WTC11 (cell line): ENCODE measurements at regions not wholly inside any gene's neighbourhood (a gene's known extent, or its start where the extent isn't known, plus 50 kb on each side); places are given as distances from the start of the nearest gene placed in this dataset.

Experiments used
- ATAC-seq: fragments of 200-7000 bp; cut with Tn5 transposase; 2 replicates; pipeline ENCODE4 v1.10.0; 2021; ENCODE audit warnings: mild to moderate bottlenecking, moderate library complexity
- CTCF ChIA-PET: fragments of 300-600 bp; sonication (Branson Sonifier 250); formaldehyde crosslinking; loops from one replicate; lab custom pipeline; 2021; ENCODE audit warnings: antibody characterized with exemption; lab: Charles Lee
- POLR2A ChIA-PET: fragments of 350-600 bp; sonication (Branson Sonifier 250); formaldehyde crosslinking; loops from one replicate; lab custom pipeline; 2021; ENCODE audit warnings: antibody characterized with exemption; lab: Charles Lee
- DNase-seq: peaks from one replicate; pipeline ENCODE4 v3.0.0; 2021; ENCODE audit warnings: low spot score
- H3K27ac Mint-ChIP-seq: 2 replicates; pipeline ENCODE4 v1.8.0; 2021; ENCODE audit warnings: mixed read lengths
- H3K27me3 Mint-ChIP-seq: 2 replicates; pipeline ENCODE4 v1.8.0; 2021; ENCODE audit warnings: low read depth, mild to moderate bottlenecking, moderate library complexity, mixed read lengths
- H3K36me3 Mint-ChIP-seq: 2 replicates; pipeline ENCODE4 v1.8.0; 2021; ENCODE audit warnings: mixed read lengths
- H3K4me1 Mint-ChIP-seq: 2 replicates; pipeline ENCODE4 v1.8.0; 2022; ENCODE audit warnings: mixed read lengths
- H3K4me3 Mint-ChIP-seq: 2 replicates; pipeline ENCODE4 v1.8.0; 2021; ENCODE audit warnings: mild to moderate bottlenecking, moderate library complexity, mixed read lengths
- H3K9me3 Mint-ChIP-seq: 2 replicates; pipeline ENCODE4 v1.8.0; 2021; ENCODE audit warnings: mixed read lengths
- CREM ChIP-seq: sonication (generic); formaldehyde crosslinking; IDR thresholded peaks from 2 replicates; pipeline ENCODE4 v1.8.1; 2022; ENCODE audit warnings: mild to moderate bottlenecking, missing genetic modification reagents, moderate library complexity
- ELF4 ChIP-seq: sonication (generic); formaldehyde crosslinking; IDR thresholded peaks from 2 replicates; pipeline ENCODE4 v1.8.1; 2022; ENCODE audit warnings: low read depth, mild to moderate bottlenecking, moderate library complexity, missing genetic modification reagents
- GTF2I ChIP-seq: fragments of 250-450 bp; sonication (Bioruptor Pico); conservative IDR thresholded peaks from 2 replicates; pipeline ENCODE4 v1.4.0; 2021; ENCODE audit warnings: mild to moderate bottlenecking
- MYBL2 ChIP-seq: sonication (generic); formaldehyde crosslinking; IDR thresholded peaks from 2 replicates; pipeline ENCODE4 v1.8.1; 2023; ENCODE audit warnings: mild to moderate bottlenecking, moderate library complexity, missing genetic modification reagents
- NR2C2 ChIP-seq: sonication (generic); formaldehyde crosslinking; IDR thresholded peaks from 2 replicates; pipeline ENCODE4 v1.8.0; 2022; ENCODE audit warnings: mild to moderate bottlenecking, missing genetic modification reagents
- OVOL2 ChIP-seq: fragments of 250-450 bp; sonication (Bioruptor Pico); IDR thresholded peaks from 2 replicates; pipeline ENCODE4 v1.9.0; 2021; ENCODE audit warnings: mild to moderate bottlenecking, borderline replicate concordance
- TP53 ChIP-seq: sonication (generic); formaldehyde crosslinking; IDR thresholded peaks from 2 replicates; pipeline ENCODE4 v1.8.1; 2023; ENCODE audit warnings: mild to moderate bottlenecking, missing genetic modification reagents
- ZNF121 ChIP-seq: sonication (generic); formaldehyde crosslinking; IDR thresholded peaks from 2 replicates; pipeline ENCODE4 v1.8.0; 2023; ENCODE audit warnings: missing genetic modification reagents
- ZNF219 ChIP-seq: sonication (generic); formaldehyde crosslinking; IDR thresholded peaks from 2 replicates; pipeline ENCODE4 v1.8.0; 2023; ENCODE audit warnings: missing genetic modification reagents, mild to moderate bottlenecking, borderline replicate concordance
- TF ChIP-seq, protein P1 (sequence below): sonication (generic); formaldehyde crosslinking; IDR thresholded peaks from 2 replicates; pipeline ENCODE4 v1.8.1; 2023; ENCODE audit warnings: mild to moderate bottlenecking, missing genetic modification reagents, borderline replicate concordance
- TF ChIP-seq, protein P2 (sequence below): sonication (generic); formaldehyde crosslinking; IDR thresholded peaks from 2 replicates; pipeline ENCODE4 v1.8.1; 2022; ENCODE audit warnings: missing genetic modification reagents, borderline replicate concordance
- TF ChIP-seq, protein P3 (sequence below): fragments of 250-450 bp; sonication (Bioruptor Pico); IDR thresholded peaks from 2 replicates; pipeline ENCODE4 v2.1.2; 2022; ENCODE audit warnings: mild to moderate bottlenecking, moderate library complexity
- TF ChIP-seq, protein P4 (sequence below): fragments of 200-600 bp; IDR thresholded peaks from 2 replicates; pipeline ENCODE4 v1.8.0; 2022; ENCODE audit warnings: antibody characterized with exemption
- TF ChIP-seq, protein P5 (sequence below): sonication (generic); formaldehyde crosslinking; IDR thresholded peaks from 2 replicates; pipeline ENCODE4 v1.8.1; 2022; ENCODE audit warnings: low read depth, mild to moderate bottlenecking, moderate library complexity, missing genetic modification reagents, borderline replicate concordance
- TF ChIP-seq, protein P6 (sequence below): sonication (generic); formaldehyde crosslinking; conservative IDR thresholded peaks from 2 replicates; pipeline ENCODE4 v1.8.1; 2023; ENCODE audit warnings: mild to moderate bottlenecking, low read depth, missing genetic modification reagents, moderate library complexity

DNA sequence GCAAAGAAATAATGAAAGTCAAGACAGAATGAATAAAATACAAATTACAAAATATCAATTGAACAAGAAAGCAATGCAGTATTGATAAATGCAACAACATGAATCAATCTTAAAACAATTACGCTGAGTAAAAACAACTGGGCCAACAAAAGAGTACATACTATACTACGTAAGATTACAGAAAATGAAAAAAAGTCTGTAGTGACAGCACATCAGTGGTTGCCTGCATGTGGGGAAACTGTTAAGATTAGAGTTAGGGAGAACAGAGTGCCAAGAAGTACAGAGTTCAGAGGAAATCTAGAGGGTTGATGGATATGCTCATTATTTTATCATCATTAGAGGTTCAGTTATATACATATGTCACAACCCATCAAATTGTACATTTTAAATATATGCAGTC is 706.6 kb upstream of the ACO1 start (continued):
- TF ChIP-seq, protein P1, sequence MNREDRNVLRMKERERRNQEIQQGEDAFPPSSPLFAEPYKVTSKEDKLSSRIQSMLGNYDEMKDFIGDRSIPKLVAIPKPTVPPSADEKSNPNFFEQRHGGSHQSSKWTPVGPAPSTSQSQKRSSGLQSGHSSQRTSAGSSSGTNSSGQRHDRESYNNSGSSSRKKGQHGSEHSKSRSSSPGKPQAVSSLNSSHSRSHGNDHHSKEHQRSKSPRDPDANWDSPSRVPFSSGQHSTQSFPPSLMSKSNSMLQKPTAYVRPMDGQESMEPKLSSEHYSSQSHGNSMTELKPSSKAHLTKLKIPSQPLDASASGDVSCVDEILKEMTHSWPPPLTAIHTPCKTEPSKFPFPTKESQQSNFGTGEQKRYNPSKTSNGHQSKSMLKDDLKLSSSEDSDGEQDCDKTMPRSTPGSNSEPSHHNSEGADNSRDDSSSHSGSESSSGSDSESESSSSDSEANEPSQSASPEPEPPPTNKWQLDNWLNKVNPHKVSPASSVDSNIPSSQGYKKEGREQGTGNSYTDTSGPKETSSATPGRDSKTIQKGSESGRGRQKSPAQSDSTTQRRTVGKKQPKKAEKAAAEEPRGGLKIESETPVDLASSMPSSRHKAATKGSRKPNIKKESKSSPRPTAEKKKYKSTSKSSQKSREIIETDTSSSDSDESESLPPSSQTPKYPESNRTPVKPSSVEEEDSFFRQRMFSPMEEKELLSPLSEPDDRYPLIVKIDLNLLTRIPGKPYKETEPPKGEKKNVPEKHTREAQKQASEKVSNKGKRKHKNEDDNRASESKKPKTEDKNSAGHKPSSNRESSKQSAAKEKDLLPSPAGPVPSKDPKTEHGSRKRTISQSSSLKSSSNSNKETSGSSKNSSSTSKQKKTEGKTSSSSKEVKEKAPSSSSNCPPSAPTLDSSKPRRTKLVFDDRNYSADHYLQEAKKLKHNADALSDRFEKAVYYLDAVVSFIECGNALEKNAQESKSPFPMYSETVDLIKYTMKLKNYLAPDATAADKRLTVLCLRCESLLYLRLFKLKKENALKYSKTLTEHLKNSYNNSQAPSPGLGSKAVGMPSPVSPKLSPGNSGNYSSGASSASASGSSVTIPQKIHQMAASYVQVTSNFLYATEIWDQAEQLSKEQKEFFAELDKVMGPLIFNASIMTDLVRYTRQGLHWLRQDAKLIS (CRISPR knock-in tag): no peak

DNA sequence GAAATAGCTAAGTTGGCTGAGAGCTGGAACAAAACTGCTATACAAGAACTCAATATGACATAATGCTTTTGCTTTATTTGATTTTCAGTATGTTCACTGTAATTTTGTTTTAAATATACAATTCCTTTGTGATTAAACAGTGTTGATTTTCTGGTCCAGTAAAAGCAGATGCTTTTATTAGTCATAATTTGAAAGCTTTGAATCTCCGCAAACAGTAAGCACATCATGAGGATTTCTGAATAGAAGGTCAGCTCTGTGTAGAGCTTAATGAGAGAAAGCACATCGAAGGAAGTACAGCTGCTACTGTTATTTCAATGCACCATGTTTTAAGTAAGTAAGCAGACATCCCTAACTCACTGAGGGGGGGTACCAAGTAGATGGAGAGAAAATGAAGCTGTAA is 701.3 kb upstream of the ACO1 start:
- H3K27me3 Mint-ChIP-seq: no peaks in the 10 kb centered on the region; the same call in 1 of the 2 replicates
- H3K27ac Mint-ChIP-seq: no peak overlapping the region
- no peaks in the 10 kb centered on the region for H3K4me1 Mint-ChIP-seq
- ChIA-PET CTCF (no interaction called here), POLR2A (no interaction called here)
- H3K9me3 Mint-ChIP-seq: peaks cover 7% of the 10 kb centered on the region; the same call in 1 of the 2 replicates
- no peak for ATAC-seq
- no peak overlapping the region for H3K4me3 Mint-ChIP-seq
- no peak for DNase-seq
- no peaks in the 10 kb centered on the region for H3K36me3 Mint-ChIP-seq
- TF ChIP-seq, protein P2, sequence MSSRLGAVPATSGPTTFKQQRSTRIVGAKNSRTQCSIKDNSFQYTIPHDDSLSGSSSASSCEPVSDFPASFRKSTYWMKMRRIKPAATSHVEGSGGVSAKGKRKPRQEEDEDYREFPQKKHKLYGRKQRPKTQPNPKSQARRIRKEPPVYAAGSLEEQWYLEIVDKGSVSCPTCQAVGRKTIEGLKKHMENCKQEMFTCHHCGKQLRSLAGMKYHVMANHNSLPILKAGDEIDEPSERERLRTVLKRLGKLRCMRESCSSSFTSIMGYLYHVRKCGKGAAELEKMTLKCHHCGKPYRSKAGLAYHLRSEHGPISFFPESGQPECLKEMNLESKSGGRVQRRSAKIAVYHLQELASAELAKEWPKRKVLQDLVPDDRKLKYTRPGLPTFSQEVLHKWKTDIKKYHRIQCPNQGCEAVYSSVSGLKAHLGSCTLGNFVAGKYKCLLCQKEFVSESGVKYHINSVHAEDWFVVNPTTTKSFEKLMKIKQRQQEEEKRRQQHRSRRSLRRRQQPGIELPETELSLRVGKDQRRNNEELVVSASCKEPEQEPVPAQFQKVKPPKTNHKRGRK (CRISPR knock-in tag): no peak
- no peak for TF ChIP-seq ELF4 (CRISPR knock-in tag)

DNA sequence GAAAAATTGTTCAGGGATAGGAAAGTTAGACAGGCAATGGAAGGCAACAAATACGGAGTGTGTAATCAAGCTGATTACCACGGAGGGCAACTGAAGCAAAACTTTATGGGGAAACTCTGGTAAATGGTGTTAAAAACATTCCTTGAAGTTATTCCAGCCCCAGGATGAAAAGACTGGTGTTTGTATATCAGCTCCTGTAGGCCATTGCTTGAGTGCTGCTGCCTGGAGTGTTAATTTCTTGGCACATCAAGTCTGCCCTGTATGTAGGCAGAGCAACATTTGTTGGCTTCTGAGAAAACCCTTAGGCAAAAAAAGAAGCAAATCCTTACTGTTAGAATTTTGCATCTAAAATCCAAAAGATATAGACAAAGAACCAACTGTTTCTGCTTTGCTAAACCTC is 686.5 kb upstream of the ACO1 start:
- CTCF ChIA-PET: no interaction called here
- peaks cover 11% of the 10 kb centered on the region; the same call in 1 of the 2 replicates for H3K9me3 Mint-ChIP-seq
- no peak overlapping the region for H3K4me3 Mint-ChIP-seq
- ATAC-seq (no peak), DNase-seq (no peak)
- no peak for TF ChIP-seq ZNF121 (CRISPR knock-in tag)
- no peak for TF ChIP-seq OVOL2
- no peak for TF ChIP-seq TP53
- no peak for TF ChIP-seq CREM (CRISPR knock-in tag)
- TF ChIP-seq, protein P3, sequence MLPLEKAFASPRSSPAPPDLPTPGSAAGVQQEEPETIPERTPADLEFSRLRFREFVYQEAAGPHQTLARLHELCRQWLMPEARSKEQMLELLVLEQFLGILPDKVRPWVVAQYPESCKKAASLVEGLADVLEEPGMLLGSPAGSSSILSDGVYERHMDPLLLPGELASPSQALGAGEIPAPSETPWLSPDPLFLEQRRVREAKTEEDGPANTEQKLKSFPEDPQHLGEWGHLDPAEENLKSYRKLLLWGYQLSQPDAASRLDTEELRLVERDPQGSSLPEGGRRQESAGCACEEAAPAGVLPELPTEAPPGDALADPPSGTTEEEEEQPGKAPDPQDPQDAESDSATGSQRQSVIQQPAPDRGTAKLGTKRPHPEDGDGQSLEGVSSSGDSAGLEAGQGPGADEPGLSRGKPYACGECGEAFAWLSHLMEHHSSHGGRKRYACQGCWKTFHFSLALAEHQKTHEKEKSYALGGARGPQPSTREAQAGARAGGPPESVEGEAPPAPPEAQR (CRISPR knock-in tag): no peak
- no peak for TF ChIP-seq GTF2I
- TF ChIP-seq MYBL2 (CRISPR knock-in tag): no peak
- TF ChIP-seq, protein P4, sequence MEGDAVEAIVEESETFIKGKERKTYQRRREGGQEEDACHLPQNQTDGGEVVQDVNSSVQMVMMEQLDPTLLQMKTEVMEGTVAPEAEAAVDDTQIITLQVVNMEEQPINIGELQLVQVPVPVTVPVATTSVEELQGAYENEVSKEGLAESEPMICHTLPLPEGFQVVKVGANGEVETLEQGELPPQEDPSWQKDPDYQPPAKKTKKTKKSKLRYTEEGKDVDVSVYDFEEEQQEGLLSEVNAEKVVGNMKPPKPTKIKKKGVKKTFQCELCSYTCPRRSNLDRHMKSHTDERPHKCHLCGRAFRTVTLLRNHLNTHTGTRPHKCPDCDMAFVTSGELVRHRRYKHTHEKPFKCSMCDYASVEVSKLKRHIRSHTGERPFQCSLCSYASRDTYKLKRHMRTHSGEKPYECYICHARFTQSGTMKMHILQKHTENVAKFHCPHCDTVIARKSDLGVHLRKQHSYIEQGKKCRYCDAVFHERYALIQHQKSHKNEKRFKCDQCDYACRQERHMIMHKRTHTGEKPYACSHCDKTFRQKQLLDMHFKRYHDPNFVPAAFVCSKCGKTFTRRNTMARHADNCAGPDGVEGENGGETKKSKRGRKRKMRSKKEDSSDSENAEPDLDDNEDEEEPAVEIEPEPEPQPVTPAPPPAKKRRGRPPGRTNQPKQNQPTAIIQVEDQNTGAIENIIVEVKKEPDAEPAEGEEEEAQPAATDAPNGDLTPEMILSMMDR: no peak
- no peak for TF ChIP-seq ZNF219 (CRISPR knock-in tag)
- no peak for TF ChIP-seq NR2C2 (CRISPR knock-in tag)
- TF ChIP-seq, protein P5, sequence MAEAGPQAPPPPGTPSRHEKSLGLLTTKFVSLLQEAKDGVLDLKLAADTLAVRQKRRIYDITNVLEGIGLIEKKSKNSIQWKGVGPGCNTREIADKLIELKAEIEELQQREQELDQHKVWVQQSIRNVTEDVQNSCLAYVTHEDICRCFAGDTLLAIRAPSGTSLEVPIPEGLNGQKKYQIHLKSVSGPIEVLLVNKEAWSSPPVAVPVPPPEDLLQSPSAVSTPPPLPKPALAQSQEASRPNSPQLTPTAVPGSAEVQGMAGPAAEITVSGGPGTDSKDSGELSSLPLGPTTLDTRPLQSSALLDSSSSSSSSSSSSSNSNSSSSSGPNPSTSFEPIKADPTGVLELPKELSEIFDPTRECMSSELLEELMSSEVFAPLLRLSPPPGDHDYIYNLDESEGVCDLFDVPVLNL (CRISPR knock-in tag): no peak
- TF ChIP-seq, protein P6, sequence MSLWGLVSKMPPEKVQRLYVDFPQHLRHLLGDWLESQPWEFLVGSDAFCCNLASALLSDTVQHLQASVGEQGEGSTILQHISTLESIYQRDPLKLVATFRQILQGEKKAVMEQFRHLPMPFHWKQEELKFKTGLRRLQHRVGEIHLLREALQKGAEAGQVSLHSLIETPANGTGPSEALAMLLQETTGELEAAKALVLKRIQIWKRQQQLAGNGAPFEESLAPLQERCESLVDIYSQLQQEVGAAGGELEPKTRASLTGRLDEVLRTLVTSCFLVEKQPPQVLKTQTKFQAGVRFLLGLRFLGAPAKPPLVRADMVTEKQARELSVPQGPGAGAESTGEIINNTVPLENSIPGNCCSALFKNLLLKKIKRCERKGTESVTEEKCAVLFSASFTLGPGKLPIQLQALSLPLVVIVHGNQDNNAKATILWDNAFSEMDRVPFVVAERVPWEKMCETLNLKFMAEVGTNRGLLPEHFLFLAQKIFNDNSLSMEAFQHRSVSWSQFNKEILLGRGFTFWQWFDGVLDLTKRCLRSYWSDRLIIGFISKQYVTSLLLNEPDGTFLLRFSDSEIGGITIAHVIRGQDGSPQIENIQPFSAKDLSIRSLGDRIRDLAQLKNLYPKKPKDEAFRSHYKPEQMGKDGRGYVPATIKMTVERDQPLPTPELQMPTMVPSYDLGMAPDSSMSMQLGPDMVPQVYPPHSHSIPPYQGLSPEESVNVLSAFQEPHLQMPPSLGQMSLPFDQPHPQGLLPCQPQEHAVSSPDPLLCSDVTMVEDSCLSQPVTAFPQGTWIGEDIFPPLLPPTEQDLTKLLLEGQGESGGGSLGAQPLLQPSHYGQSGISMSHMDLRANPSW (CRISPR knock-in tag): no peak
- POLR2A ChIA-PET: no interaction called here
- H3K4me1 Mint-ChIP-seq: no peaks in the 10 kb centered on the region
- H3K27me3 Mint-ChIP-seq: no peaks in the 10 kb centered on the region
- H3K36me3 Mint-ChIP-seq: no peaks in the 10 kb centered on the region
- H3K27ac Mint-ChIP-seq: no peak overlapping the region
